ENCODE measurements at regions not wholly inside any gene's neighbourhood (a gene's known extent, or its start where the extent isn't known, plus 50 kb on each side); places are given as distances from the start of the nearest gene placed in this dataset.
A peak's percentile ranks its signal among the peaks of the same experiment; 100 is the strongest.

GRCh38 chr3:147218965-147219364 lies 187.4 kb downstream of the ZIC4 start:
- H3K27me3 ChIP-seq (ENCODE audit: insufficient read depth, low read length) = no peaks in the 10 kb centered on the region
- no peaks in the 10 kb centered on the region for H4K20me1 ChIP-seq (ENCODE audit: insufficient read depth)
- no peak overlapping the region for H3K9ac ChIP-seq (ENCODE audit: low read length)
- no peak overlapping the region for H3K4me2 ChIP-seq (ENCODE audit: low read length)
- H3K9me3 ChIP-seq (ENCODE audit: control insufficient read depth in 1 of 2, insufficient read depth in 1 of 2, low read depth in 1 of 2, low read length in 2 of 2) = no peaks in the 10 kb centered on the region
- TF ChIP-seq SP1 (IDR thresholded peaks at IDR 0.05; ENCODE audit: low read depth) = no peak
- TF ChIP-seq ATF3 (IDR thresholded peaks at IDR 0.05) = no peak
- no peak for TF ChIP-seq RAD21 (IDR thresholded peaks at IDR 0.05; ENCODE audit: low read depth)
- TF ChIP-seq CBX3 (IDR thresholded peaks at IDR 0.05; ENCODE audit: low read depth) = no peak
- no peak for TF ChIP-seq ZBTB33 (IDR thresholded peaks at IDR 0.05; ENCODE audit: extremely low read depth, insufficient replicate concordance, low read length)
- no peak for TF ChIP-seq EZH2phosphoT487 (IDR thresholded peaks at IDR 0.05; ENCODE audit: borderline replicate concordance)
- TF ChIP-seq REST (IDR thresholded peaks at IDR 0.05; ENCODE audit: low read depth) = no peak
- TF ChIP-seq EZH2 (IDR thresholded peaks at IDR 0.05) = no peak
- TF ChIP-seq MAX (IDR thresholded peaks at IDR 0.05) = no peak
- TF ChIP-seq ZFX (IDR thresholded peaks at IDR 0.05) = no peak
- TF ChIP-seq JUND (IDR thresholded peaks at IDR 0.05) = no peak
- no peaks in the 10 kb centered on the region for H3K9me2 ChIP-seq (ENCODE audit: insufficient read depth)
- ChIA-PET CTCF (no interaction called here), RAD21 (ENCODE audit: low non-redundant PET in 1 of 2, low total read pairs in 2 of 2, uncharacterized antibody in 2 of 2, unreplicated experiment in 2 of 2) (no interaction called here), POLR2A (no interaction called here)
- intact Hi-C loops (cut with micrococcal nuclease) = no loop called here
- ATAC-seq (no peak), DNase-seq (ENCODE audit: low read depth, low spot score) (no peak)
- H3K27ac ChIP-seq (ENCODE audit: low read depth, low read length) = no peak overlapping the region
- no peaks in the 10 kb centered on the region for H3K79me2 ChIP-seq (ENCODE audit: insufficient read depth, low read length)
- no TSS peak for BruUV-seq (replicated peaks)
- no peaks in the 10 kb centered on the region for H3K36me3 ChIP-seq (ENCODE audit: control insufficient read depth in 1 of 2, insufficient read depth in 2 of 2, low read length in 2 of 2)
- no peak overlapping the region for H3K4me3 ChIP-seq (replicated peaks in 1 of 2; ENCODE audit: low read depth in 1 of 2, low read length in 2 of 2)
- H2AFZ ChIP-seq (ENCODE audit: low read depth, low read length, poor library complexity, severe bottlenecking) = peak overlapping the region; percentile 57
- no peaks in the 10 kb centered on the region for H3K4me1 ChIP-seq (ENCODE audit: control insufficient read depth in 1 of 2, insufficient read depth in 2 of 2, low read length in 2 of 2)
